ENCODE measurements at regions not wholly inside any gene's neighbourhood (a gene's known extent, or its start where the extent isn't known, plus 50 kb on each side); places are given as distances from the start of the nearest gene placed in this dataset.

DNA sequence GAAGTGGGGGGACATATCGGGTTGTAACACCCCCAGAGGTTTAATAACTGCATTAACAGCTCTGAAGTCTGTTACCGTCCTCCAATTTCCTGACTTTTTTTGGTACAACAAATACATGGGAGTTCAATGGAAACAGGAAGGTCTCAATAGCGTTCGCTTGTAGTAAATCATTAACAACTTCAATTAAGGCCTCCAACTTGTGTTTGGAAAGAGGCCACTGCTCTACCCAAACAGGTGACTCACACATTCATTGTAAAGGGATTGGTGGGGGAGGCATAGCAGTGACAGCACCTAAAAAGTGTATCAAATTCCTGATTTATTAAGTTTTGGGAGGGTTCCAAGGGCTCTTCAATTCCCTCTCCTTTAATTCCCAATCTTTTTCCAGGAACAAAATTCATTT, 1046.2 kb upstream of the AMELY start:
- H3K9me3 ChIP-seq = no peaks in the 10 kb centered on the region
- no peak for DNase-seq
- WGBS, 2 donors = 75% methylated on average over 3 of the region's 4 CpGs; no CpG with 5 or more reads in 1 of the 2 donors
- no peaks in the 10 kb centered on the region for H3K36me3 ChIP-seq
- no peak overlapping the region for H3K27ac ChIP-seq
- no peak for TF ChIP-seq EP300 (IDR thresholded peaks at IDR 0.05)
- no peak for TF ChIP-seq CTCF (IDR thresholded peaks at IDR 0.05)
- H3K4me1 ChIP-seq = no peaks in the 10 kb centered on the region
- no peaks in the 10 kb centered on the region for H3K27me3 ChIP-seq
- no peak for ATAC-seq (ENCODE audit: low FRiP score in 2 of 2)
- no peak overlapping the region for H3K4me3 ChIP-seq

DNA sequence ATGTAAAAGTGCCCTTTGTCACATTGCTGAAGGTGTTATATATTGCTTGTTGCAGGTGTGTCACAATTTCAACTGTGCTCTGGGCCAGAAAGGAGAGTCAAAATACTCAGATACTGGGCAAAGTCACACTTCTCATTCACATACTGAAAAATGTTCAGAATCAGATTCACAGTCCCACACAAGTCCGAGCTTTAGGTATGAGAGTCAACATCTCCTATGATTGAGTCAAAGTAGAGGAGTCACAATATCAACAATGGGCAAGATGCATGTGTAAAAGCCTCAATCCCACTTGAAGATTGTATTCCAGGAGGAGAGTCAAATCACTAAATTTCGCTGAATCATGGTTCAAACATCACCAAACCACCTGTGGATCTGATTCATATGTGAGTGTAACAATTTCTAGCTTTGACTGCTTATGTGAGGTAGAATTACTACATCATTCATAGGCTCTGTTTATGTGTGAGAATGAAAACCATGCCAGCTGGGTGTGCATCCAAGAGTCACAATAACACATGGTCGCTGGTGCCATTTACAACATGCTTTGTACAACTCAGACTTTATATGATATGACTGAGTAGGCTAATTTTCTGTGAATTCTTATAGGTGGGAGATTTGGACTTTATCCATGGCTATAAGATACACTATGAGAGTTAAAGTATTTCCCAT, 1039.8 kb upstream of the AMELY start:
- no peaks in the 10 kb centered on the region for H3K27me3 ChIP-seq
- 88% methylated on average over 1 of the region's 3 CpGs; no CpG with 5 or more reads in 1 of the 2 donors for WGBS, 2 donors
- H3K36me3 ChIP-seq = no peaks in the 10 kb centered on the region

GRCh38 chrY:7944135-7944534, 1032.6 kb upstream of the AMELY start:
- TF ChIP-seq POLR2A (IDR thresholded peaks at IDR 0.05) (no peak), POLR2AphosphoS5 (IDR thresholded peaks at IDR 0.05) (no peak), EP300 (IDR thresholded peaks at IDR 0.05) (no peak), CTCF (IDR thresholded peaks at IDR 0.05) (no peak)
- H3K4me3 ChIP-seq = no peak overlapping the region
- WGBS, 2 donors = no CpG with 5 or more reads among the region's 1 CpG
- no peaks in the 10 kb centered on the region for H3K36me3 ChIP-seq
- H3K9me3 ChIP-seq = no peaks in the 10 kb centered on the region
- DNase-seq (no peak), ATAC-seq (ENCODE audit: low FRiP score in 2 of 2) (no peak)
- H3K27me3 ChIP-seq = no peaks in the 10 kb centered on the region
- no peak overlapping the region for H3K27ac ChIP-seq
- H3K4me1 ChIP-seq = no peaks in the 10 kb centered on the region

More for the DNA sequence above, 1039.8 kb upstream of the AMELY start:
- Histone ChIP-seq H3K9me3 (no peaks in the 10 kb centered on the region), H3K27ac (no peak overlapping the region), H3K4me3 (no peak overlapping the region), H3K4me1 (no peaks in the 10 kb centered on the region)
- no peak for TF ChIP-seq POLR2AphosphoS5 (IDR thresholded peaks at IDR 0.05)
- TF ChIP-seq EP300 (IDR thresholded peaks at IDR 0.05) = no peak
- no peak for TF ChIP-seq POLR2A (IDR thresholded peaks at IDR 0.05)
- TF ChIP-seq CTCF (IDR thresholded peaks at IDR 0.05) = no peak
- DNase-seq (no peak), ATAC-seq (ENCODE audit: low FRiP score in 2 of 2) (no peak)

- no peak for TF ChIP-seq POLR2AphosphoS5 (IDR thresholded peaks at IDR 0.05)
- TF ChIP-seq EP300 (IDR thresholded peaks at IDR 0.05) = no peak
- TF ChIP-seq POLR2A (IDR thresholded peaks at IDR 0.05) = no peak
- no peak for TF ChIP-seq CTCF (IDR thresholded peaks at IDR 0.05)
- Histone ChIP-seq H3K27ac (no peak overlapping the region), H3K36me3 (no peaks in the 10 kb centered on the region), H3K4me1 (no peaks in the 10 kb centered on the region), H3K4me3 (no peak overlapping the region), H3K27me3 (no peaks in the 10 kb centered on the region), H3K9me3 (no peaks in the 10 kb centered on the region)
- no peak for ATAC-seq (ENCODE audit: low FRiP score in 2 of 2)
- no peak for DNase-seq
- WGBS, 2 donors = 77% methylated on average over 3 of the region's 3 CpGs; no CpG with 5 or more reads in 1 of the 2 donors
Observed at GRCh38 chrY:7942711-7943110, 1031.2 kb upstream of the AMELY start.

DNA sequence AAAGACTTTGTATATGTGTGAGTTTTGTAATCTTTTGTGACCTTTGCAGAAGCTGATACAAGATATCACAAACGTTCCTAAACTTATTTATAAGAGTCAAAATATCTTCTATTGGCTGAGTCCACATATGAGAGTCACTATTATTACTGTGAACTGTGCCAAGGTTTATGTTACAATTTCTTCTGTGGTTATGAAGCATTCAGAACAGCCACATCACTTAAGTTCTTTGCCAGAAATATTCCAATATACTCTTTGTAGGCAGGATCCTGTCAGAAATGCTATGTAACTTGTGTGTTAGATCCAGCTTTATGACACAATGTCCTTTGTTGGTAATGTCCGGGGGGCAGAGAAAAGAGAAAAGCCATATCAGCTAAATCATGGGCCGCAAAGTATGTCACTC, 1030.3 kb upstream of the AMELY start:
- Histone ChIP-seq H3K27me3 (no peaks in the 10 kb centered on the region), H3K9me3 (no peaks in the 10 kb centered on the region), H3K4me1 (no peaks in the 10 kb centered on the region), H3K36me3 (no peaks in the 10 kb centered on the region), H3K27ac (no peak overlapping the region), H3K4me3 (no peak overlapping the region)
- ATAC-seq (ENCODE audit: low FRiP score in 2 of 2) = no peak
- WGBS, 2 donors = 69% methylated on average over 3 of the region's 3 CpGs; no CpG with 5 or more reads in 1 of the 2 donors
- no peak for DNase-seq
- no peak for TF ChIP-seq EP300 (IDR thresholded peaks at IDR 0.05)
- TF ChIP-seq POLR2A (IDR thresholded peaks at IDR 0.05) = no peak
- no peak for TF ChIP-seq POLR2AphosphoS5 (IDR thresholded peaks at IDR 0.05)
- no peak for TF ChIP-seq CTCF (IDR thresholded peaks at IDR 0.05)

Measured in upper lobe of left lung (tissue), 6 donors.